SK-N-MC (cell line): ENCODE measurements at regions not wholly inside any gene's neighbourhood (a gene's known extent, or its start where the extent isn't known, plus 50 kb on each side); places are given as distances from the start of the nearest gene placed in this dataset.

Source experiments
- EZH2 ChIP-seq: fragments of 200-600 bp; sonication (generic); IDR thresholded peaks from one replicate; pipeline ENCODE4 v1.6.1; 2017; ENCODE audit warnings: antibody characterized with exemption
- POLR2AphosphoS5 ChIP-seq: IDR thresholded peaks from 2 replicates; pipeline ENCODE4 v1.6.1; 2012; ENCODE audit warnings: mild to moderate bottlenecking, low read depth, low read length, borderline replicate concordance

GRCh38 chr11:36807871-36808270, 209.8 kb upstream of the RAG2 start:
- no peak for TF ChIP-seq POLR2AphosphoS5
- TF ChIP-seq EZH2: no peak
